HG03280 (cell line): ENCODE measurements at regions not wholly inside any gene's neighbourhood (a gene's known extent, or its start where the extent isn't known, plus 50 kb on each side); places are given as distances from the start of the nearest gene placed in this dataset.

Experiments
- ATAC-seq: cut with Tn5 transposase; IDR thresholded peaks from one replicate; pipeline ENCODE4 v1.9.1; 2021; ENCODE audit warnings: mild to moderate bottlenecking, moderate library complexity; ENCODE audit not compliant: unreplicated experiment

DNA sequence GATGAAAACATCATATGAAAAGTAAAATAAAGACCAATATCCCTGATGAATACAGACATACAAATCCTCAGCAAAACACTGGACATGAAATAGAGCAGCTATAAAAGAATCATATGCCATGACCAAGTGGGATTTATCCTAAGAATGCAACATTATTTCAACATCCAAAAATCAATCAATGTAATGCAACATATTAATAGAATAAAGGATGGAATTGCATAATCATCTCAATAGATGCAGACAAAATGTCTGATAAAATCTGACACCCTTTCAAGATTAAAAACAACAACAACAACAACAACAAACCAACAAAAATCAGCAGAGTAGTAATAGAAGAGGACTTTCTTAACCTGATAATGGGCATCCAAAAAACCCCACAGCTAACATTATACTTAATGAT is 63.8 kb upstream of the IL1R1 start:
- ATAC-seq, result no peak

DNA sequence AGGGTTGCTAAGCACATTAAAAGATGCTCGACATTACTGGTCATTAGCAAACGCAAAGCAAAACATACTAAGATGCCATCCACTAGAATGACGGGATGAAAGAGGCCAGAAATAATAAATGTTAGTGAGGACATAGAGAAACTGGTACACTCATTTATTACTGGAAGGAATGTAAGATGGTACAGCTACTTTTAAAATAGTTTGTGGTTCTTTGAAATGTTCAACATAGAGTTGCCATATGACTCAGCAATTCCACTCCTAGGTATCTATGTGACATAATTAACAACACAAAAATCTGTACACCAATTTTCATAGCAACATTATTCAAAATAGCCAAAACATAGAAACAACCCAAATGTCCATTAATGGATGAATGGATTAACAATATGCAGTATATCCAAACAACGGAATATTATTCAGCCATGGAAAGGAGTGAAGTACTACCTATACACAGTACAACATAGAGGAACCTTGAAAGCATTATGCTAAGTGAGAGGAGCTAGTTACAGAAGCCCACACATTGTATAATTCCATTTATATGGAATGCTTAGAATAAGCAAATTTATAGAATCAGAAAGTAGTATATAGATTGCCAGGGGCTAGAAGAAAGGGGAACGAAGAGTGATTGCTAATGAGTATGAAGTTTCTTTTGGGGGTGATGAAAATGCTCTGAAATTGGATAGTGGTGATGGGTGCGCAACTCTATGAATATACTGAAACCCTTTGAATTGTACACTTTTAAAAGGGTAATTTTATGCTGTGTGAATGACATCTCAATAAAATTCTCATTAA is 61.9 kb upstream of the IL1R1 start:
- ATAC-seq, result peak; percentile 42

DNA sequence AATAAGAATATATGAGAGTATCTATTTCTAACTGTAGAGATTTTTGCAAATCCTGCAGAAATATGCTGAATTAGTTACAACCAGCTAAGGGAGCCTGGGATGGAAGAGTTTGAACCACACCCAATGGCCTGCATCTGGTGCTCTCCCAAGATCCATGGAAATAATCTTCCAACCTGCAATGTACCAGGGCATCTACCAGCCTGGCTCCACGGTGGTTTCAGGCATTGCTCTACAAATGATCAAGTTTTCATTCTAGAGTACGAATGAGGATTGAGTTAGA is 61.4 kb upstream of the IL1R1 start:
- no peak for ATAC-seq

DNA sequence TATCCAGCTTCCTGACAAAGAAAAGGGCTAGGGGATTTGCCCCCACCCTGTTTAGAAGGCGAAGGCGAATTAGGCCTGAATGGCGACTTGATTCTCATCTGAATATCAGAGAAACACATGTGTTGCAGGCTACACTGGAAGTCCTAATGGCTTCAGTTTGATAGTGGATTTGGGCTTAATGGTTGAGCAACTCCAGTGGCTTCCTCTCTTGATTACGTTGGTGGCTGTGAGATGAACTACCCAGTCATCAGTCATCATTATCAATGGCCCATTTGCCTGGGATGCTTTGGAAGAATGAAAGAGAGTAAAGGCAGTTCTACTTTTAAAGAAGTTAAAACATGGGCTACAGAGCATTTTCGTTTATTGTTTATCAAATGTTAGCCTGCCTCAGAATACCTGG is 60.9 kb upstream of the IL1R1 start:
- ATAC-seq, result no peak

DNA sequence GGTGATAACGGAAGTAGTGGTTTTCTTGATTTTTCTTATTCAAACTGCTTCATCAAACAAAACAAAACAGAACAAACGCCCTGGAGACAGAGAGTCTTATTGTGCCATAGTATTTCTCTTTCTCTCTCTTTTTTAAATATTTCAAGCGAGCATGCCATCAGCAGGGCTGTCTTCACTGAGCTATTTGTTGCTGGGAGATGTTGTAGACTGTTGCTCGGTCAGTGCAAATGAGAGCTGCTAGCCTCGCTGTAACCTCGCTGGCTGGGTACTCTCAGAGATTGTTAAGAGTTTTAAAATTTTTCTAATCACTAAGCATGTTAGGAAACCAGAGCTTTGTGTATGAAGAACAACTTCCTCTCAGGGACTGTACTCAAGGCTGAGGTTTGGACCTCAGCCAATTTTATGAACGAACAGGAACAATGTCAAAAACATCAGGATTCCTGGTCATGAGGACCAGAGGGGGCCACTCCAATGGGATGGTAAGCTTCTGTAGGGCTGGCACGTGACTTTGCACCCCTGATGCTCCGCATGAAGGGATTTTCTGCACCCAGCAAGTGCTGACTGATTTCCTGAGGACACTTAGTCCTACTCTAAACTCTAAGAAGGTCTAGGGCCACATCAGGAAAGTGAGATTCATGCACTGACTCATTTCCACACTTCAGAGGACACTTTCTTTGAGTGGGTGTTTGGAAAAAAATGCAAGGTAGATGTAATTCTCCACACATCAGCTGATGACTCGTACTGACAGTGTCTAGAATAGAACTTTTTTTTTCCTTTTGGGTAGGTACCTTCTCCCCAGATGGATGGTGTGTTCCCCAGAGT is 59.8 kb upstream of the IL1R1 start:
- peak; percentile 72 for ATAC-seq

DNA sequence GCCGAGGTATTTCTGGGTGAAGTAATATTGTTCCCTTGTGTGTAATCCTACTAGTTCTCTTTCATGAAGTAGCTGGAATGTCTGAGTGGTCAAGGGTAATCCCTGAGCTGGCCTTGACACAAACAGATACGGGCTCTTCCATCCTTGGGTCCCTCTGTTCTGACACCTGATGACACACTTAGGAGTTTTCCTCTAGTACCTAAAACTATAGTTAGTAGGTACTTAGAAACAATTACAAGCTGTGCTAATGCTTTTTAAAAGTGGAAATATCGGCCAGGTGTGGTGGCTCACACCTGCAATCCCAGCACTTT is 59.2 kb upstream of the IL1R1 start:
- ATAC-seq, result no peak

DNA sequence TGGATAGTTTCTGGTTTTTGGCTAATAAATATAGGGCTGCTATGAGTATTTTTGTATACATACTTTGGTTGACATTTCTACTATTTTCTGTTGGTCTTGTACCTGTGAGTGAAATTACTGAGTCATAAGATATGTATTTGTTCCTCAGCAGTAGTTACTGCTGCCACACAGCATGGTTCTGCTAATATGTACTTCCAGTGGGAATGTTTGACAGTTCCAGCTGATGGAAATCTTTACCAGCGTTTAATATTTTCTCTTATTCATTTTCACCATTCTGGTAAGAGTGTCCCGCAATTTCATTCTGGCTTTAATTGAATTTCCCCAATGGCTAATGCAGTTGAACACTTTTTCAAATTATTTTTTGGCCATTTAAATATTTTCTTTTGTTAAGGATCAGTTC is 57.9 kb upstream of the IL1R1 start:
- ATAC-seq, result no peak

DNA sequence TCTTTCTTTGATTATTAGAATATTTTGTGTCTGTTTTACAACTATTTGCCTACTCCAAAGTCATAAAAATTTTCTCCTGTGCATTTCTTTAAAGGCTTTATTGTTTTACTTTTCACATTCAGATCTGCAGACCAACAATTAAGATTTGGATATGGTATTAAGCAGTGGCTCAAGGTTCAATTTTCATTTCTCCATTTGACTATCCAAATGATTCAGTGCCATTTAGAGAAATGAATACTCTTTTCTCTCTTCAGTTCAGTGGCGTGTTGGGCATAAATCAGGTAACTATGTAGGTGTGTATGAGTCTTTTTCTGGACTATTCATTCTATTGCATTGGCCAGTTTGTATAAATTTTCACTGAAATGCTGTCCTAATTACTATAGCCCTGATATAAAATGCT is 57.3 kb upstream of the IL1R1 start:
- no peak for ATAC-seq

DNA sequence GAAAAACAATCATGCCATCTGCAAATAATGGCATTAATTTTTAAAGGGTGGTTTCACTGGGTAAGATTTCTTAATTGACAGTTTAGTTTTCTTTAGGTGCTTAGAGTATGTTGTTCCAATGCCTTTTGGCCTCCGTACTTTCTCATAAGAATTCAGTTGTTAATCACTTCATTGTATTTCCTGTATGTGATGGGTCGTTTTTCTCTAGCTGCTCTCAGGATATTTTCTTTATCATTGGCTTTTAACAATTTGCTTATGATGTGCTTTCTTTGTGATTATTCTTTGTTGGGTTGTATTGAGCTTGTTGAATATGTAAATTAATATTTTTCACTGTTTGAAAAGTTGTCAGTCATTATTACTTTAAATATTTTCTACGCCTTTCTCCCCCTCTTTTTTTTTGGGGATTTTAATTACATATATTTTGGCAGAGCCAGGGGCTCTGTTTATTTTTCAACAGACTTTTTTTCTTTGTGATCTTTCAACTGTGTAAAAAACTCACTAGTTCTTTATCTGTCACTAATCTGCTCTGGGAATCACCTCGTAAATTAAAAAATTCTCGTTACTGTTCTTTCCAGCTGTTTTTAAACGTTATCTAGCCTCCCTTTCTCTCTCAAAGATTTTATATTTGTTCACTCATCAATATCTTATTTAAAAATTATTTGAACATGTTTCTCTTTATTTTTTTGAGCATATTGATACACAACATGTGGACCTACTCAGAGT is 56.2 kb upstream of the IL1R1 start:
- no peak for ATAC-seq

DNA sequence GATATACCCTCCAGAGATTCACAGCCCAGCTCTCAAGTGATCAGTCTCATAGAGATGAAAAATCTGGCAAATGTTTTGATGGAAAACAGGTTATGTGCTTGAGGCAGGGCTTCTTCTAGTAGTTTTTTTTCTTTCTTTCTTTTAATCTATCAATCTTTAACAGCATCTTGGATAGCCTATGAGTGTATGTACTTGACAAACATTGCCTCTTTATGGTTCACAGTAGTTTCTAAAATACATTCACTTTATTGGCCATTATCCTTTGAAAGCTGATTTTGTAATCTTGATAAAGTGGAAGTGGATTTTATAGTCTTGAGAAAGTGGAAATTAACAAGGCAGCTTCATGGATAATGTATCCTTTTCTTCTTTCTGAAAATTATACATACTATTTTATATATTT is 51.4 kb upstream of the IL1R1 start:
- no peak for ATAC-seq

DNA sequence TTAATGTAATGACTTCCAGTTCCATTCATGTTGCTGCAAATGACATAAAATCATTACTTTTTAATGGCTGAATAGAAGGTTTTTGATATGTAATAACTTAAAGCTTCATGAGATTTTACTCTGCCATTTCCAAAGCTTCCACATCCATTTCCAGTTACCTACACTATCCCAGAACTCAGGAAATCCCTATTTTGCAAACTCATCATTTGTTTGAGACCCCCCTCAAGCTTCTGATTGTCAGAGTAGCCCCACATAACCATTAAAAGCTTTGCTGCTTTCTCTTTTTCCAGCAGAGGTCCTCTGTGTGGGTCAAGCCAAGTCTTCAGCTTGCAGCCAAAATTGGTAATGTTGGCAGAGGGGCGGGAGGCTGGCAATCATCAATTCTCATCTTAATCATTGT is 50.6 kb upstream of the IL1R1 start:
- no peak for ATAC-seq

DNA sequence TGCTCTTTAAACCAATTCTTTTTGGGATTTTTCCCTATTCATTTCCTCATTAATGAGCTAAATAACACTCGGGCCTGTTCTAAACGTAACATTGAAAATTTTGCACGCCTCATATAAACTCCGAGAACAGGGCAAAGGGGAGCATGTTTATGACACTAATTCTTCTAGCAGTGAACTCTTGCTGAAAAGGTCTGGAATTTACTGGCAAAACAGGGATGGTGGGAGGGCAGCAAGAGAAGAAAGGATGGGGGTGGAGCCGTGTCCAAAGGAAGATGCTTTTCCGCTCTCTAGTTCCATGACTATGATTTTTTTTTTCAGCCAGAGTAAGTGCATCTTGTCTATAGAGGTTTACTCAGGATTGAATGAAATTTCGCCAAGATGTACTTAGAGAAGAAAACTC is 50.0 kb upstream of the IL1R1 start:
- ATAC-seq, result no peak
